ENCODE measurements at regions not wholly inside any gene's neighbourhood (a gene's known extent, or its start where the extent isn't known, plus 50 kb on each side); places are given as distances from the start of the nearest gene placed in this dataset.

- Histone ChIP-seq H3K27ac (no peak overlapping the region), H3K4me3 (replicated peaks in 1 of 3) (no peak overlapping the region), H3K36me3 (no peaks in the 10 kb centered on the region), H3K9me3 (no peaks in the 10 kb centered on the region), H3K27me3 (no peaks in the 10 kb centered on the region), H3K4me1 (peaks cover 0 to 3% of the 10 kb centered on the region in 2 donors)
- 72 to 89% methylated on average over 3 of the region's 3 CpGs for WGBS, 2 donors
- TF ChIP-seq, protein P1, sequence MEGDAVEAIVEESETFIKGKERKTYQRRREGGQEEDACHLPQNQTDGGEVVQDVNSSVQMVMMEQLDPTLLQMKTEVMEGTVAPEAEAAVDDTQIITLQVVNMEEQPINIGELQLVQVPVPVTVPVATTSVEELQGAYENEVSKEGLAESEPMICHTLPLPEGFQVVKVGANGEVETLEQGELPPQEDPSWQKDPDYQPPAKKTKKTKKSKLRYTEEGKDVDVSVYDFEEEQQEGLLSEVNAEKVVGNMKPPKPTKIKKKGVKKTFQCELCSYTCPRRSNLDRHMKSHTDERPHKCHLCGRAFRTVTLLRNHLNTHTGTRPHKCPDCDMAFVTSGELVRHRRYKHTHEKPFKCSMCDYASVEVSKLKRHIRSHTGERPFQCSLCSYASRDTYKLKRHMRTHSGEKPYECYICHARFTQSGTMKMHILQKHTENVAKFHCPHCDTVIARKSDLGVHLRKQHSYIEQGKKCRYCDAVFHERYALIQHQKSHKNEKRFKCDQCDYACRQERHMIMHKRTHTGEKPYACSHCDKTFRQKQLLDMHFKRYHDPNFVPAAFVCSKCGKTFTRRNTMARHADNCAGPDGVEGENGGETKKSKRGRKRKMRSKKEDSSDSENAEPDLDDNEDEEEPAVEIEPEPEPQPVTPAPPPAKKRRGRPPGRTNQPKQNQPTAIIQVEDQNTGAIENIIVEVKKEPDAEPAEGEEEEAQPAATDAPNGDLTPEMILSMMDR (IDR thresholded peaks at IDR 0.05), result no peak
- no peak for TF ChIP-seq POLR2A (IDR thresholded peaks at IDR 0.05)
- DNase-seq, result no peak
- intact Hi-C loops (cut with DNase I), result no loop called here
Measured at GRCh38 chr6:20029979-20030378, 182.3 kb downstream of the MBOAT1 start.

DNA sequence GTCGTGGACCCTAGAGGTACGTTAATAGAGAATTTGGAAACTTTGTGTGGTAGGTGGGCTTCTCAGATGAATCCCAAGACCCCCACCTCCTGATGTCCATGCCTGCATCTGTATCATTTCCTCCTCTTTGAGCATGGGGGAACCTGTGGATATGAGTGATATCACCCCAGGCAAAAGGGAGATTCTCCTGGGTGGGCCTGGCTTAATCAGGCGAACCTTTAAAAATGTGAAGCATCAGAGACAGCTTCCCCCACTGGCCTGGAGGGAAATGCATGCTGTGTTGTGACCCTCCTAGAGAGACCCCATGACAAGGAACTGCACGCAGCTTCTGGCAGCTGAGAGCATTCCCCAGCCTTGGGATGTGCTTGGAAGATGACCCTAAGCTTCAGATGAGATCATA, 180.9 kb downstream of the MBOAT1 start:
- Histone ChIP-seq H3K36me3 (no peaks in the 10 kb centered on the region), H3K4me3 (replicated peaks in 1 of 3) (no peak overlapping the region), H3K27ac (no peak overlapping the region), H3K9me3 (no peaks in the 10 kb centered on the region), H3K4me1 (peaks cover 0 to 3% of the 10 kb centered on the region in 2 donors), H3K27me3 (no peaks in the 10 kb centered on the region)
- intact Hi-C loops (cut with DNase I), result no loop called here
- DNase-seq, result no peak
- TF ChIP-seq, protein P1 (IDR thresholded peaks at IDR 0.05), result no peak
- TF ChIP-seq POLR2A (IDR thresholded peaks at IDR 0.05), result no peak
- WGBS, 2 donors, result 93 to 95% methylated on average over 4 of the region's 4 CpGs

DNA sequence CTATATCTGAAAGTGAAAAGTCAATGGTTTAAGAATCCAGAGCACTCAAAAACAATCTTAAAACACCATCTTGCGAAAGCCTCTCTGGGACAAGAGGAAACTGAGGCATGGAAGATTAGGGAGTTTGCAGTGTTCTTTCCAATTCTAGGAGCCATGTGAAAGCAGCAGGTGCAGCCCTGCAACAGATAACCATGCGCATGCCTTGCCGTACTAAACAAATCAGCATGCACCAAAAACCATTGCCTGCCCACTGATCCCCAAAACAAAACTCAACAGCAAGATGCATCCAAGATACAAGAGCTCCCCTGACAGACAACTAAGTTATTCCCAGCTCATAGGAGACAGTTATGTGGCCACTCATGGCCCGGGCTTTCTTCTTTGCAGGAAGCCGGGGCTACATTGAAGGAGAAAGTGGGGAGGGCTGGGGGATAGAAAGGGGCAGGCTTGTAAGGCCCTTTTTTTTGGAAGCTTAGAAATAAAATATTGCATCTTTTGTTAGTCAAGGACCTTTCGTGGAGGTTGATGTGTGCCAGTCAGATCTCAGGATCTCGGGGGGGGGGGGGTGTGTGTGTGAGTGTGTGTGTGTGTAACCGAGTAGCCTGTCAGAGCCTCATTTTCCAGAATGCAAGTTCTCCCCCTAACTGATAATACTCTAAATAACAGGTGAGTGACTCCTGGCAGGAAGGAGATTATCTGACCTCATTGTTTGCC, 178.4 kb downstream of the MBOAT1 start:
- H3K27me3 ChIP-seq, result no peaks in the 10 kb centered on the region
- H3K36me3 ChIP-seq, result no peaks in the 10 kb centered on the region
- H3K4me1 ChIP-seq, result peaks cover 0 to 3% of the 10 kb centered on the region in 2 donors
- 81 to 84% methylated on average over 8 of the region's 8 CpGs for WGBS, 2 donors
- no peak for DNase-seq
- no peak for TF ChIP-seq POLR2A (IDR thresholded peaks at IDR 0.05)
- TF ChIP-seq, protein P1 (IDR thresholded peaks at IDR 0.05), result no peak
- H3K27ac ChIP-seq, result no peak overlapping the region
- H3K9me3 ChIP-seq, result no peaks in the 10 kb centered on the region
- intact Hi-C loops (cut with DNase I), result no loop called here
- H3K4me3 ChIP-seq (replicated peaks in 1 of 3), result no peak overlapping the region

DNA sequence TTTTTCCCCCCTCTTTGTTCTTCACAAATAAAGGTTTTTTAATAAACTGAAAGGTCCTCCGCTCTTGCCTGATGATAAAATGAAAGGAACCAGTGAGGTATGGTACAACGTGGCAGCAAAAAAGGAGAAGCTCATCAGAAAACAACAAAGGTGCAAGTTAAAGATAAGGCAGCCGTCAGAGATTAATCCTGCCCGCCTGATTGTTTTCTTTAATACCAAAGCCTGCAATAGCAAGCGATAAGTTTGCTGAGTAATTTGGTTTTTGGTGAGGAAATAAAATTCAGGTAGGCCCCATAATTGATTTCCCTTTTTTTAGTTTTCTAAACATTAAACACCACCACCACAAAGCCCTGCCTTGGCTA, 177.9 kb downstream of the MBOAT1 start:
- intact Hi-C loops (cut with DNase I), result no loop called here
- Histone ChIP-seq H3K9me3 (no peaks in the 10 kb centered on the region), H3K4me1 (peaks cover 0 to 3% of the 10 kb centered on the region in 2 donors), H3K27me3 (no peaks in the 10 kb centered on the region), H3K36me3 (no peaks in the 10 kb centered on the region), H3K27ac (no peak overlapping the region), H3K4me3 (replicated peaks in 1 of 3) (no peak overlapping the region)
- DNase-seq, result no peak
- WGBS, 2 donors, result 60 to 75% methylated on average over 5 of the region's 5 CpGs
- TF ChIP-seq POLR2A (IDR thresholded peaks at IDR 0.05), result no peak
- TF ChIP-seq, protein P1 (IDR thresholded peaks at IDR 0.05), result no peak

GRCh38 chr6:20036141-20036677, 176.1 kb downstream of the MBOAT1 start:
- Histone ChIP-seq H3K27ac (no peak overlapping the region), H3K4me3 (replicated peaks in 1 of 3) (no peak overlapping the region), H3K36me3 (no peaks in the 10 kb centered on the region), H3K4me1 (peaks cover 0 to 3% of the 10 kb centered on the region in 2 donors), H3K27me3 (no peaks in the 10 kb centered on the region), H3K9me3 (no peaks in the 10 kb centered on the region)
- no peak for TF ChIP-seq POLR2A (IDR thresholded peaks at IDR 0.05)
- TF ChIP-seq, protein P1 (IDR thresholded peaks at IDR 0.05), result no peak
- intact Hi-C loops (cut with DNase I), result no loop called here
- WGBS, 2 donors, result 87 to 90% methylated on average over 7 of the region's 7 CpGs
- no peak for DNase-seq
